OCI-M1 (cell line): ENCODE measurements at regions not wholly inside any gene's neighbourhood (a gene's known extent, or its start where the extent isn't known, plus 50 kb on each side); places are given as distances from the start of the nearest gene placed in this dataset.
"Not testable (repeated sequence)": the region's sequence is repeated elsewhere in the genome, so short reads cannot be mapped to it uniquely, and the experiment has no call there.

Experiments used
- DNase-seq: peaks from one replicate; lab custom pipeline; 2025; lab: John Stamatoyannopoulos, UW

GRCh38 chr2:195307751-195308150, 349.3 kb upstream of the SLC39A10 start:
- no peak for DNase-seq

GRCh38 chr2:195304310-195304709, 352.7 kb upstream of the SLC39A10 start:
- peak; percentile 78 for DNase-seq

GRCh38 chr2:195300631-195301030, 356.4 kb upstream of the SLC39A10 start:
- DNase-seq, result no peak

GRCh38 chr2:195299600-195299999, 357.4 kb upstream of the SLC39A10 start:
- DNase-seq, result no peak

- DNase-seq, result no peak
Observed at GRCh38 chr2:195296490-195296889, 360.5 kb upstream of the SLC39A10 start.

GRCh38 chr2:195289081-195289480, 367.9 kb upstream of the SLC39A10 start:
- no peak for DNase-seq

GRCh38 chr2:195279840-195280427, 377.1 kb upstream of the SLC39A10 start:
- no peak for DNase-seq

- no peak for DNase-seq
Observed at GRCh38 chr2:195270466-195271039, 386.5 kb upstream of the SLC39A10 start.

- no peak for DNase-seq
Observed at GRCh38 chr2:195269220-195269619, 387.8 kb upstream of the SLC39A10 start.

GRCh38 chr2:195257979-195258378, 399.0 kb upstream of the SLC39A10 start:
- DNase-seq, result peak; percentile 40

- peak; percentile 16 for DNase-seq
Observed at GRCh38 chr2:195252018-195252417, 405.0 kb upstream of the SLC39A10 start.

GRCh38 chr2:195251214-195251613, 405.8 kb upstream of the SLC39A10 start:
- DNase-seq, result no peak

GRCh38 chr2:195238826-195239225, 418.2 kb upstream of the SLC39A10 start:
- no peak for DNase-seq

- DNase-seq, result peak; percentile 7
Observed at GRCh38 chr2:195238379-195238778, 418.6 kb upstream of the SLC39A10 start.

- not testable (repeated sequence) for DNase-seq
Observed at GRCh38 chr2:195228547-195228946, 428.5 kb upstream of the SLC39A10 start.

- no peak for DNase-seq
Observed at GRCh38 chr2:195214072-195214471, 443.0 kb upstream of the SLC39A10 start.

- DNase-seq, result no peak
Observed at GRCh38 chr2:195212586-195212985, 444.4 kb upstream of the SLC39A10 start.

- DNase-seq, result no peak
Observed at GRCh38 chr2:195202163-195202845, 454.7 kb upstream of the SLC39A10 start.

GRCh38 chr2:195199864-195200263, 457.2 kb upstream of the SLC39A10 start:
- DNase-seq, result no peak

GRCh38 chr2:195181059-195181705, 475.8 kb upstream of the SLC39A10 start:
- no peak for DNase-seq

- DNase-seq, result no peak
Observed at GRCh38 chr2:195168369-195168768, 488.7 kb upstream of the SLC39A10 start.

- DNase-seq, result no peak
Observed at GRCh38 chr2:195164930-195165329, 492.1 kb upstream of the SLC39A10 start.

GRCh38 chr2:195162918-195163317, 494.1 kb upstream of the SLC39A10 start:
- no peak for DNase-seq
